ENCODE measurements at regions not wholly inside any gene's neighbourhood (a gene's known extent, or its start where the extent isn't known, plus 50 kb on each side); places are given as distances from the start of the nearest gene placed in this dataset.
A peak's percentile ranks its signal among the peaks of the same experiment; 100 is the strongest.

DNA sequence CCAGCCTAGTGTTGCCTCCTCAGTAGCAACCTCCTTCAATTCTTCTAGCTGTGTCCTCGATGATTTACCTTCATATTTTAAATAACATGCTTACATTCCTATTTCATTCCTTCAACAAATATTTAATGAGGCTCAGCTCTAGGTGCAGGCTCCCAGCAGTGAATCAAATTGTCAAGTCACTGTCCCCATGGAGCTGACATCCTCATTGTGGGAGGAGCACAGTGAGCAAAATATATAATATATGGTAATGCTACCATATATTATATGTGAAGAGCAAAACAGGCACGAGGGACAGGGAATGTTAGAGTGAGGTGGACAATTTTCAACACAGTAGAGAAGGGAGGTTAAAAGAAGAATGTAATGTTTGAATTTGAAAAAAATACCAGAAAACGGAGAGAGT, 869.1 kb downstream of the SLC4A3 start (continued):
- no peak for TF ChIP-seq USF2 (CRISPR knock-in tag; IDR thresholded peaks at IDR 0.05)

DNA sequence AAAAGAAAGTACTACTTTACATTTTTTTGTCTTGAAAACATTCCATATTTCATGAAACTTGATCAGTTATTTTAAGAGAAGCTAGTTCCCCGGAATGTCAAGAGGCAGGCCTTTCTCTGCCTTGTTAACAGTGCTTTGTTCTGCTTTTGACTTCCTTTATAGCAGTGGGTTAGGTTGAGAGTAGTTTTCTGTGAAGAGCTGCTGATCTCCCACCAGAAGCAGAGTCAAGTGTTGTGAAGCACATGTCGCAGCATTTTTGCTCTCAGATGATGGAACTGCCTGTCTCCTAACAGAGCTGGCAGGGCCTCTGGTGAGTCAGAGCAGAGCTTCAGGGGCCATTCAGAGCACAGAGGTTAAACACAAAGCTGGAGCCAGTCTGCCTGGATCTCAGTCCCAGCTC, 871.8 kb downstream of the SLC4A3 start:
- Mint-ChIP-seq H3K27ac (no peak overlapping the region), H3K4me1 (peaks cover 23% of the 10 kb centered on the region), H3K4me3 (no peak overlapping the region), H3K36me3 (peaks cover 15% of the 10 kb centered on the region), H3K27me3 (ENCODE audit: low read depth) (no peaks in the 10 kb centered on the region; the same call in 1 of the 2 replicates), H3K9me3 (peaks cover 20% of the 10 kb centered on the region)
- CTCF ChIA-PET: interaction anchor here (0.6 to 1.4 kb wide), 3 partner anchors 34 to 1142 kb away, joined by 3 read pairs; no protein-coding TSS in a partner anchor
- ATAC-seq (peak; percentile 26; the same call in 1 of the 2 replicates), DNase-seq (ENCODE audit: low spot score) (no peak)
- POLR2A ChIA-PET: no interaction called here
- TF ChIP-seq FOXJ3 (CRISPR knock-in tag; IDR thresholded peaks at IDR 0.05; ENCODE audit: borderline replicate concordance) (no peak), IRF2 (CRISPR knock-in tag; IDR thresholded peaks at IDR 0.05; ENCODE audit: borderline replicate concordance, low read depth) (no peak), RELA (CRISPR knock-in tag; IDR thresholded peaks at IDR 0.05; ENCODE audit: borderline replicate concordance) (no peak), ZNF219 (CRISPR knock-in tag; IDR thresholded peaks at IDR 0.05; ENCODE audit: borderline replicate concordance) (no peak)

DNA sequence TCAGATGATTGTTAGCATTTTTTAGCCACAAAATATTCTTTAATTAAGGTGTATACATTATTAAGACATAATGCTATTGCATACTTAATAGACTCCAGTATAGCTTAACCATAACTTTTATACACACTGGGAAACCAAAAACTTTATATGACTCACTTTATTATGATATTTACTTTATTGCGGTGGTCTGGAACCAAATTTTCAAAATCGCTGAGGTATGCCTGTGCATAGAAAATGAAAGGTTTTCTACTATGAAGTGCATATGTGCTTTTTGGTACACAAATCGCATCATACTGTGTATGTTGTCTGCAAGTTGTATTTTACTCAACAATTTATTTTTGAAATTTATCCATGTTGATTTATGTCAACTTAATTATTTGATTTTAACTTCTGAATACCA, 875.1 kb downstream of the SLC4A3 start:
- H3K4me1 Mint-ChIP-seq: peaks cover 46% of the 10 kb centered on the region
- no peak for TF ChIP-seq USF2 (CRISPR knock-in tag; IDR thresholded peaks at IDR 0.05)
- TF ChIP-seq FOXP1 (CRISPR knock-in tag; IDR thresholded peaks at IDR 0.05; ENCODE audit: borderline replicate concordance): no peak
- TF ChIP-seq CREB1 (CRISPR knock-in tag; IDR thresholded peaks at IDR 0.05): no peak
- TF ChIP-seq, protein P1, sequence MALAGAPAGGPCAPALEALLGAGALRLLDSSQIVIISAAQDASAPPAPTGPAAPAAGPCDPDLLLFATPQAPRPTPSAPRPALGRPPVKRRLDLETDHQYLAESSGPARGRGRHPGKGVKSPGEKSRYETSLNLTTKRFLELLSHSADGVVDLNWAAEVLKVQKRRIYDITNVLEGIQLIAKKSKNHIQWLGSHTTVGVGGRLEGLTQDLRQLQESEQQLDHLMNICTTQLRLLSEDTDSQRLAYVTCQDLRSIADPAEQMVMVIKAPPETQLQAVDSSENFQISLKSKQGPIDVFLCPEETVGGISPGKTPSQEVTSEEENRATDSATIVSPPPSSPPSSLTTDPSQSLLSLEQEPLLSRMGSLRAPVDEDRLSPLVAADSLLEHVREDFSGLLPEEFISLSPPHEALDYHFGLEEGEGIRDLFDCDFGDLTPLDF (CRISPR knock-in tag; IDR thresholded peaks at IDR 0.05): no peak
- no peak for TF ChIP-seq SOX15 (CRISPR knock-in tag; IDR thresholded peaks at IDR 0.05)
- TF ChIP-seq CTCF (IDR thresholded peaks at IDR 0.05): no peak
- no peak for TF ChIP-seq ZNF423 (CRISPR knock-in tag; IDR thresholded peaks at IDR 0.05)
- no peak for TF ChIP-seq ZNF671 (CRISPR knock-in tag; IDR thresholded peaks at IDR 0.05)
- TF ChIP-seq NR1H2 (CRISPR knock-in tag; IDR thresholded peaks at IDR 0.05): no peak
- POLR2A ChIA-PET: no interaction called here
- peaks cover 20% of the 10 kb centered on the region for H3K9me3 Mint-ChIP-seq
- ATAC-seq (no peak), DNase-seq (ENCODE audit: low spot score) (no peak)
- no peaks in the 10 kb centered on the region; the same call in 1 of the 2 replicates for H3K27me3 Mint-ChIP-seq (ENCODE audit: low read depth)
- peaks cover 15% of the 10 kb centered on the region for H3K36me3 Mint-ChIP-seq
- CTCF ChIA-PET: no interaction called here
- H3K27ac Mint-ChIP-seq: no peak overlapping the region
- H3K4me3 Mint-ChIP-seq: no peak overlapping the region

DNA sequence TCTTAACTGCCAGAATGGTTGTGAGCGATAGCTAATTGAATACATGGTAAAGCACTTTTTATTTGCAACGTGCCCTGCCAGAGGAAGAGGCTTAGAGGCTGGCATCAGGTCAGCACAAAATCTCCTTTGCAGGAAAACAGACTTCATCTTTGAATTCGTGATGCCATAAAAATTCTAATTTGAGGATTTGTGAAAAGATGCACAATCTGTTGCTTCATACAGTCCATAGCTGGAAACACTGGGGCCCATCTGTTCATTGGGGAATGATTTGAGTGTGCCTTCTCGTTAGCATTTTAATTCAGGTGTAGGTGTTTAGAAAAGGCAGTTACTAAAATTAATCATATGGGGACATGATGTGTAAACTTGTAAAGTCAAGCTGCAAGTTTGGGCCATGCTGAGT, 876.0 kb downstream of the SLC4A3 start:
- Mint-ChIP-seq H3K27ac (no peak overlapping the region), H3K36me3 (peaks cover 15% of the 10 kb centered on the region), H3K4me1 (peaks cover 53% of the 10 kb centered on the region), H3K4me3 (no peak overlapping the region), H3K9me3 (peaks cover 20% of the 10 kb centered on the region), H3K27me3 (ENCODE audit: low read depth) (no peaks in the 10 kb centered on the region)
- POLR2A ChIA-PET: no interaction called here
- CTCF ChIA-PET: interaction anchor here (0.5 kb wide), 1 partner anchor 53 kb away, joined by 3 read pairs; no protein-coding TSS in a partner anchor
- no peak for DNase-seq (ENCODE audit: low spot score)
- ATAC-seq: no peak
- TF ChIP-seq NFYB (CRISPR knock-in tag; conservative IDR thresholded peaks at IDR 0.05; ENCODE audit: low read depth) (no peak), OVOL2 (CRISPR knock-in tag; IDR thresholded peaks at IDR 0.05; ENCODE audit: borderline replicate concordance) (no peak), CBFB (CRISPR knock-in tag; IDR thresholded peaks at IDR 0.05; ENCODE audit: low read depth) (no peak), NR3C1 (CRISPR knock-in tag; conservative IDR thresholded peaks at IDR 0.05; ENCODE audit: low read depth) (no peak), ZBTB21 (CRISPR knock-in tag; IDR thresholded peaks at IDR 0.05; ENCODE audit: borderline replicate concordance) (no peak), CREB1 (CRISPR knock-in tag; IDR thresholded peaks at IDR 0.05) (no peak), NR2C2 (CRISPR knock-in tag; IDR thresholded peaks at IDR 0.05) (no peak), GABPB1 (CRISPR knock-in tag; IDR thresholded peaks at IDR 0.05) (no peak), TP53 (CRISPR knock-in tag; IDR thresholded peaks at IDR 0.05) (no peak), ZNF423 (CRISPR knock-in tag; IDR thresholded peaks at IDR 0.05) (no peak), ZSCAN18 (CRISPR knock-in tag; IDR thresholded peaks at IDR 0.05) (no peak), CDX4 (CRISPR knock-in tag; IDR thresholded peaks at IDR 0.05; ENCODE audit: borderline replicate concordance) (no peak), IRF2 (CRISPR knock-in tag; IDR thresholded peaks at IDR 0.05; ENCODE audit: borderline replicate concordance, low read depth) (no peak)
- TF ChIP-seq, protein P1 (CRISPR knock-in tag; IDR thresholded peaks at IDR 0.05): no peak

Data from WTC11 (cell line).